PC-3 (cell line): ENCODE measurements at regions not wholly inside any gene's neighbourhood (a gene's known extent, or its start where the extent isn't known, plus 50 kb on each side); places are given as distances from the start of the nearest gene placed in this dataset.

Experiments used
- EZH2 ChIP-seq: fragments of 300-600 bp; sonication (generic); IDR thresholded peaks from one replicate; pipeline ENCODE4 v1.6.1; 2017; ENCODE audit warnings: antibody characterized with exemption, mild to moderate bottlenecking, low read length; ENCODE audit not compliant: unreplicated experiment
- TF ChIP-seq, protein P1 (sequence below): fragments of 300-600 bp; sonication (generic); conservative IDR thresholded peaks from 2 replicates; pipeline ENCODE4 v1.5.1; 2017; ENCODE audit warnings: antibody characterized with exemption, low read depth, mild to moderate bottlenecking, low read length

DNA sequence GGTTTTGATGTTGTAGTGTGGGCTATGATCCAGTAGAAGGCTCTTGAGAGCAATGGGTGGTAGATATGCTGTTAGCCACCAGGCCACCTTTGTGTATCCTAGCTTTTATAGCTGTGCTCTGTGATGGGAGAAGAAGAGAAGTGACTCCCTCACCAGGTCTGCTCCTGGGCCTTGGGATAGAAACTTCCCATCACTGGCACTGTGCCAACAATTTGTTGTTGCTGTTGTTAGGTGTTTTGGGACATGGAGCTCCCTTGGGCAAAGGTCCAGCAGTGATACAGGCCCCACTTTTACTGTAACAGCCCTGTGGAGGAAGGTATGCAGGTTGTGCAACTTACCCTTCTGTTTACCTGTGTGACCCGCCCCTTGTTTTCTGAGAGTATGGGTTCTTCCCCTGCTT lies 570.9 kb upstream of the GRIN3A start:
- TF ChIP-seq, protein P1, sequence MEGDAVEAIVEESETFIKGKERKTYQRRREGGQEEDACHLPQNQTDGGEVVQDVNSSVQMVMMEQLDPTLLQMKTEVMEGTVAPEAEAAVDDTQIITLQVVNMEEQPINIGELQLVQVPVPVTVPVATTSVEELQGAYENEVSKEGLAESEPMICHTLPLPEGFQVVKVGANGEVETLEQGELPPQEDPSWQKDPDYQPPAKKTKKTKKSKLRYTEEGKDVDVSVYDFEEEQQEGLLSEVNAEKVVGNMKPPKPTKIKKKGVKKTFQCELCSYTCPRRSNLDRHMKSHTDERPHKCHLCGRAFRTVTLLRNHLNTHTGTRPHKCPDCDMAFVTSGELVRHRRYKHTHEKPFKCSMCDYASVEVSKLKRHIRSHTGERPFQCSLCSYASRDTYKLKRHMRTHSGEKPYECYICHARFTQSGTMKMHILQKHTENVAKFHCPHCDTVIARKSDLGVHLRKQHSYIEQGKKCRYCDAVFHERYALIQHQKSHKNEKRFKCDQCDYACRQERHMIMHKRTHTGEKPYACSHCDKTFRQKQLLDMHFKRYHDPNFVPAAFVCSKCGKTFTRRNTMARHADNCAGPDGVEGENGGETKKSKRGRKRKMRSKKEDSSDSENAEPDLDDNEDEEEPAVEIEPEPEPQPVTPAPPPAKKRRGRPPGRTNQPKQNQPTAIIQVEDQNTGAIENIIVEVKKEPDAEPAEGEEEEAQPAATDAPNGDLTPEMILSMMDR: no peak
- no peak for TF ChIP-seq EZH2
